Heart right ventricle (tissue), 16 donors: ENCODE measurements at regions not wholly inside any gene's neighbourhood (a gene's known extent, or its start where the extent isn't known, plus 50 kb on each side); places are given as distances from the start of the nearest gene placed in this dataset.
A peak's percentile ranks its signal among the peaks of the same experiment; 100 is the strongest.

Experiments used
- ATAC-seq, 8 donors: fragments of 200-7000 bp; cut with Tn5 transposase; one replicate each; pipeline ENCODE4 v1.9.1; 2020; ENCODE audit warnings: mild to moderate bottlenecking in 8 of 8, moderate library complexity in 8 of 8, moderate number of reproducible peaks in 1 of 8
- DNase-seq, 2 donors: peaks; one replicate each; pipeline ENCODE4 v3.0.0-alpha.2; 2020
- H3K27ac ChIP-seq, 10 donors: fragments of 200-600 bp; sonication (generic) in 2 of 10; one replicate each; pipeline versions ENCODE4 v1.5.0 to v1.8.0; 2020 to 2022; ENCODE audit warnings: mild to moderate bottlenecking in 3 of 10
- H3K27me3 ChIP-seq, 7 donors: fragments of 200-600 bp; one replicate each; pipeline ENCODE4 v1.8.0; 2021 to 2022; ENCODE audit warnings: mild to moderate bottlenecking in 2 of 7
- H3K36me3 ChIP-seq, 9 donors: fragments of 200-600 bp; sonication (generic) in 1 of 9; one replicate each; pipeline versions ENCODE4 v1.5.0 to v1.8.0; 2020 to 2022; ENCODE audit warnings: mild to moderate bottlenecking in 2 of 9
- H3K4me1 ChIP-seq, 9 donors: fragments of 200-600 bp; sonication (generic) in 1 of 9; one replicate each; pipeline versions ENCODE4 v1.5.0 to v1.8.0; 2020 to 2022; ENCODE audit warnings: mild to moderate bottlenecking in 4 of 9
- H3K4me3 ChIP-seq, 10 donors: fragments of 200-600 bp; sonication (generic) in 2 of 10; one replicate each; pipeline versions ENCODE4 v1.5.0 to v1.8.0; 2020 to 2022; ENCODE audit warnings: mild to moderate bottlenecking in 7 of 10, moderate library complexity in 2 of 10
- H3K9me3 ChIP-seq, 11 donors: fragments of 200-600 bp in 10 of 11; sonication (generic) in 2 of 11; one replicate each; pipeline versions ENCODE4 v1.5.0 to v1.8.0; 2013 to 2022; ENCODE audit warnings: mild to moderate bottlenecking in 2 of 11, control low read depth in 1 of 11, moderate library complexity in 1 of 11
- WGBS, 2 donors: extraction: QIAGEN DNeasy Blood & Tissue Kit; methylation state at CpG; one replicate each; pipeline ENCODE4 v1.1.7; 2013; ENCODE audit warnings: inconsistent platforms in 1 of 2; 5-methylcytosine and 5-hydroxymethylcytosine counted together
- intact Hi-C, 10 donors: fragments of 100-400 bp; cut with DNase I; formaldehyde crosslinking; loops; one replicate each; pipeline versions ENCODE4 v1.11.1 to v1.14.2; 2022
- TF ChIP-seq, protein P1 (sequence below), 9 donors: fragments of 200-600 bp; sonication (generic) in 2 of 9; IDR thresholded peaks; one replicate each; pipeline versions ENCODE4 v1.5.0 to v1.8.0; 2021 to 2022; ENCODE audit warnings: antibody characterized with exemption in 9 of 9, mild to moderate bottlenecking in 5 of 9, moderate library complexity in 1 of 9
- donor health status: Arrhythmogenic right ventricular cardiomyopathy.
- donor health status: ischemic (EF 13 %, LVEDD 7.1; RV severe dilation, severe dysfunction).
- donor health status: healthy with polysubstance abuse.
- donor health status: DM: no; HTN: yes; CAD: no.
- donor health status: DM: no; HTN: no; CAD: no.
- donor health status: ischemic (EF 25% LVEDD 6.9; RV normal size, moderate dysfunction).
- donor health status: ischemic (EF 25% LVEDD 5.7; RV mildly dilated, moderate dysfunction).
- donor health status: healthy.
- donor health status: DM: yes; HTN: yes; CAD: no.
- donor health status: Ischemic cardiomyopathy.
- donor health status: ischemic (EF 35%, LVEDD 5.7; RV mildly dilated, moderate dysfunction).
- donor health status: nonischemic (EF 11% LVEDD 7.7; RV severe dilation, severe dysfunction).
- donor health status: DM: yes; HTN: yes; CAD: no.
- donor health status: PGD.
- donor health status: ischemic (EF 29% LVEDD 5.4; RV normal size, mild dysfunction).
- donor health status: nonischemic (EF 23%, LVEDD 6.1; RV moderate dilation, normal function).

DNA sequence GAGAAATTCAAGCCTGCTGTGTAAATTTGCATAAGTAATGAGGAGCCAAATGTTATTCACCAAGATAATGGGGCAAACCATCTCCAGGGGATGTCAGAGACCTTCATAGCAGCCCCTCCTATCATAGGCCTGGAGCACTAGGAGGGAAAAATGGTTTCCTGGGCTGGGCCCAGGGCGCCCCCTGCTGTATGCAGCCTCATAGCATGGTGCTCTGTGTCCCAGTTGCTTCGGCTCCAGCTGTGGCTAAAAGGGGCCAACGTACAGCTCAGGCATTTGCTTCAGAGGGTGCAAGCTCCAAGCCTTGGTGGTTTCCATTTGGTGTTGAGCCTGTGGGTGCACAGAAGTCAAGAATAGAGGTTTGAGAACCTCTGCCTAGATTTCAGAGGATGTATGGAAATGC lies 859.3 kb downstream of the RPA4 start:
- H3K4me1 ChIP-seq: no peaks in the 10 kb centered on the region
- intact Hi-C loops: no loop called here
- WGBS, 2 donors: 78 to 83% methylated on average over 3 of the region's 3 CpGs
- H3K27ac ChIP-seq: no peak overlapping the region
- DNase-seq (no peak), ATAC-seq (no peak)
- H3K4me3 ChIP-seq: no peak overlapping the region
- no peaks in the 10 kb centered on the region for H3K9me3 ChIP-seq
- TF ChIP-seq, protein P1, sequence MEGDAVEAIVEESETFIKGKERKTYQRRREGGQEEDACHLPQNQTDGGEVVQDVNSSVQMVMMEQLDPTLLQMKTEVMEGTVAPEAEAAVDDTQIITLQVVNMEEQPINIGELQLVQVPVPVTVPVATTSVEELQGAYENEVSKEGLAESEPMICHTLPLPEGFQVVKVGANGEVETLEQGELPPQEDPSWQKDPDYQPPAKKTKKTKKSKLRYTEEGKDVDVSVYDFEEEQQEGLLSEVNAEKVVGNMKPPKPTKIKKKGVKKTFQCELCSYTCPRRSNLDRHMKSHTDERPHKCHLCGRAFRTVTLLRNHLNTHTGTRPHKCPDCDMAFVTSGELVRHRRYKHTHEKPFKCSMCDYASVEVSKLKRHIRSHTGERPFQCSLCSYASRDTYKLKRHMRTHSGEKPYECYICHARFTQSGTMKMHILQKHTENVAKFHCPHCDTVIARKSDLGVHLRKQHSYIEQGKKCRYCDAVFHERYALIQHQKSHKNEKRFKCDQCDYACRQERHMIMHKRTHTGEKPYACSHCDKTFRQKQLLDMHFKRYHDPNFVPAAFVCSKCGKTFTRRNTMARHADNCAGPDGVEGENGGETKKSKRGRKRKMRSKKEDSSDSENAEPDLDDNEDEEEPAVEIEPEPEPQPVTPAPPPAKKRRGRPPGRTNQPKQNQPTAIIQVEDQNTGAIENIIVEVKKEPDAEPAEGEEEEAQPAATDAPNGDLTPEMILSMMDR (IDR thresholded peaks at IDR 0.05): peak in 1 of 9 donors; percentile 25
- peaks cover 0 to 2% (median 0%) of the 10 kb centered on the region in 7 donors for H3K27me3 ChIP-seq
- H3K36me3 ChIP-seq: no peaks in the 10 kb centered on the region

DNA sequence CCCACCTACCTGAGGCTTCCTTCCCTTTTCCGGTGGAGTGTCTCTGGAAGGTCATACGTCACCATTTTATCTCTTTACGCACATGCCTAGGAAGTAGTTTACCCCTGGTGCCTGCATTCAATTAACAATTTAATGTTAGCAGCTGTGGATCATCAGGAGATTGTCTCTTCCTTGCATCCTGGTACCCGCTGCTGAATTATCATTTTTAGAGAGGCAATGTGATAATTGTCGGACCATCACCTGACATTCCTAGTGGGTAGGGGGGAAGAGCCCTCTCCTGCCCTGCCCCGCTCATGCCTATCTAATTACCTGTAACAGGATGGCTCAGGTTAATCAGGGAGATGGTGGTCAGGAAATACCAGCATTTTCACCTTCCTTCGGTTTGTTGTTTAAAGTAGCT lies 863.6 kb downstream of the RPA4 start:
- H3K9me3 ChIP-seq: no peaks in the 10 kb centered on the region
- WGBS, 2 donors: 57 to 77% methylated on average over 7 of the region's 7 CpGs
- no peak overlapping the region for H3K27ac ChIP-seq
- no peaks in the 10 kb centered on the region for H3K4me1 ChIP-seq
- intact Hi-C loops: no loop called here
- no peak for ATAC-seq
- peaks cover 0 to 25% (median 0%) of the 10 kb centered on the region in 7 donors for H3K27me3 ChIP-seq
- DNase-seq: no peak
- no peak overlapping the region for H3K4me3 ChIP-seq
- TF ChIP-seq, protein P1 (IDR thresholded peaks at IDR 0.05): no peak
- no peaks in the 10 kb centered on the region for H3K36me3 ChIP-seq

DNA sequence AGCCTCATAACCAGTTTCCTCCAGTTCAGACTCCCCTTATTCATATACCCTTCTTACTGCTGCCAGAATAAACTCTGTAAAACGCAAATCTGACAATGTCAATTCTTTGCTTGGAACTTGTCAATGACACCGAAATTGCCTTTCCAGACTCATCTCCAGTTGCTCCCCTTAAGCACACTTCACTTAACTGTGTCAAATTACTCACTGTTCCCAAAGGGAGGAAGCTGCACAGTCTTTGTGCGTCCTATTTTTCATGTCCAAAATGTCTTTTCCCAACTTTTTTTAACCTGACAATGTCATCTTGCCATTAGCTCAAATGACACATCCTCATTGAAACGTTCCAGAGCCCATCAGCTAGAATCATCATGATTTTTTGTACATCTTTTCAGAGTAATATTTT lies 867.3 kb downstream of the RPA4 start:
- Histone ChIP-seq H3K27me3 (peaks cover 0 to 36% (median 0%) of the 10 kb centered on the region in 7 donors), H3K9me3 (no peaks in the 10 kb centered on the region), H3K4me1 (no peaks in the 10 kb centered on the region), H3K4me3 (no peak overlapping the region), H3K27ac (no peak overlapping the region), H3K36me3 (no peaks in the 10 kb centered on the region)
- WGBS, 2 donors: 56 to 68% methylated on average over 4 of the region's 4 CpGs
- intact Hi-C loops: no loop called here
- DNase-seq (no peak), ATAC-seq (no peak)
- TF ChIP-seq, protein P1 (IDR thresholded peaks at IDR 0.05): no peak

DNA sequence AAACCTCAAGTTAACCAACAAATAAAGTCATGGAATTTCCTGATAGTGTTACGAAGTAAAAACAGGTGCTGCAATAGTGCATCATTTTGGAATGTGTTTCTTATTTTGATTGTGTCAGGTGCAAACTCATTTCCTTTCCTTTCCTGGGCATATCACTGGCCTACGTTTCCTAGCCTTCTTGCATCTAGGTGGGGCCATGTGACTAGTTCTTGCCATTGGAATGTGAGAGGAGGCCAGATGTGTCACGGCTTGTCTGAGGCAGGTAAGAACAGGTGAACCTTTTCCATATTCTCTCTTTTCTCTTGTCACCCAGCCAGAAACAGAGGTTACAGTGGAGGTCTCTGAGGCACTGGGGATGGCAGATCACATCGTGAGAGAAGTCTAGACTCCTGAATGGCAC lies 868.0 kb downstream of the RPA4 start:
- H3K4me1 ChIP-seq: no peaks in the 10 kb centered on the region
- 72 to 73% methylated on average over 4 of the region's 4 CpGs for WGBS, 2 donors
- H3K36me3 ChIP-seq: no peaks in the 10 kb centered on the region
- no peak overlapping the region for H3K4me3 ChIP-seq
- TF ChIP-seq, protein P1 (IDR thresholded peaks at IDR 0.05): no peak
- DNase-seq (no peak), ATAC-seq (no peak)
- peaks cover 0 to 36% (median 0%) of the 10 kb centered on the region in 7 donors for H3K27me3 ChIP-seq
- no peak overlapping the region for H3K27ac ChIP-seq
- intact Hi-C loops: no loop called here
- no peaks in the 10 kb centered on the region for H3K9me3 ChIP-seq
